ENCODE measurements at regions not wholly inside any gene's neighbourhood (a gene's known extent, or its start where the extent isn't known, plus 50 kb on each side); places are given as distances from the start of the nearest gene placed in this dataset.
"Not testable (repeated sequence)": the region's sequence is repeated elsewhere in the genome, so short reads cannot be mapped to it uniquely, and the experiment has no call there.

DNA sequence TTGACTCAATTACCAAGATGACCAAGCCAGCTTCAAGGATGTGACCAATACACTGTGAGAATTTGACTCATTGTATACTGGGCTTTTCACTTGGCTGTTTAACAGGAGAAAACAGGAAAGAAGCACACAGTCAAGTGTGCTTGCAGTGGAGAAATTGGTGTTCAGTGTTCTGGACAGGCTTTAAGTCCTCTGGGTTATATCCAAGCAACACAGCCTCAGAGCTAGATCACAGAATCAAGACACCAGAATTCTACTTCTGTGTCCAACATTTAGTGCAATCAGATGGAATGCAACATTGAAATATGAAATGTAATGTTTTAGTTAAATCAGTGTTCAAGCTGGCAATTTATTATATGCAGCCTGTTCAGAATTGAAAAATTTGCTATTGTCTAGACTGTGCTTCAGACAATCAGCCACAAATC lies 694.4 kb downstream of the LTN1 start:
- no peak for DNase-seq (ENCODE audit: low spot score)

DNA sequence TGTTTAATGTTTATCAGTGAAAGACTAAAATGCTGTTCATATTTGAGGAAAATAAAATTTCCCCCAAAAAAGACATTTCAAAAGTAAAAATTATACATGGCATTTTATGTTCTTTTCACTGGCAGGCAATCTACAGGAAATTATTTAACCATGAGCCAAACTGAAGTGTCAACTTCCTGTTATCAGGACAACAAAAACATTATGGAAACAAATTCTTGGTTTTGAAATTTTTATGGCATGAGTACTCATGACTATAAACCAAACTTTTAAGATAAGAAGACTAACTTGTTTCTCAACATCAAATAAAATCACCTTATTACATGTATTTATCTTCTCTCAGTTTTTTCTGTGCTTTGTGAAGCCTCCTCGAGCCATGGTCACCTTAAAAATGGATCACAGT lies 698.6 kb downstream of the LTN1 start:
- no peak for DNase-seq (ENCODE audit: low spot score)

DNA sequence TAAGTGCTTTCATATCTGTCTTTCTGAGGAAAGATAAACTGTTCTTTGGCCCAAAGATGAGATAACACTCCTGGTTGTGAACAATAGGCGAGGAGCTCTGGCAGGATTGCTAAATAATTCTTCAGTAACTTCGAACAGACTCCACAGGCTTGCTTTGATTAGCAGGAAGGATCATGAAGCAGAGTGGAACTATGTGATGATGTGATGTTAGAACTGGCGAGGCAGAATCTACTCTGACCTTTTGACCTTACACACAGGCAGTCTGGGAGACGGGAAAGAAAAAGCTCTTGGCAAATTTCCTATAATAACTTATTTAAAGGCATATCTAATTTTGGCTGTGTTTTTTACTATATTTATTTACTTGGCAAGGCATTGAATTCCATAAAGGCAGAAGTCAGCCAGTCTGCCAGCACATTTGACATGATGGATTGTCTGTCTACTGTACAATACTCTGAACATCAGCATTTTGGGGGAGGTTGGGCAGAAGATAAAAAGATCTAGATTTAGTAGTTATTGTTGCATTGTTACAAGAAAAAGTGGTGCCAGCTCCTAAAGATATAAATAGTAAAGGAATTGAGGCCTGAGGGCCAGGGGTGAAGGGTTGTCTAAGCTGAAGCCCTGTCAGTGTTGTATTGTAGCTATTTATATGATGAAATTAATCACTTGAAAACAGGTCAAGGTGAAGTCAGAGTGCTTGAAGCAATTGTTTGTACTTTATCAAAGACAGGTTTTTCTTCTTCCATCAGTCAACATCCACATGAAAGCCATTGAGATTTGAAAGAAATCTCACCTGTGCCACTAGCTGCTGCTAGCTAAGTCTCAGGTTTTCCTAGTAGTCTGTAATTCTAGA lies 708.8 kb downstream of the LTN1 start:
- peak; percentile 36 for DNase-seq (ENCODE audit: low spot score)

DNA sequence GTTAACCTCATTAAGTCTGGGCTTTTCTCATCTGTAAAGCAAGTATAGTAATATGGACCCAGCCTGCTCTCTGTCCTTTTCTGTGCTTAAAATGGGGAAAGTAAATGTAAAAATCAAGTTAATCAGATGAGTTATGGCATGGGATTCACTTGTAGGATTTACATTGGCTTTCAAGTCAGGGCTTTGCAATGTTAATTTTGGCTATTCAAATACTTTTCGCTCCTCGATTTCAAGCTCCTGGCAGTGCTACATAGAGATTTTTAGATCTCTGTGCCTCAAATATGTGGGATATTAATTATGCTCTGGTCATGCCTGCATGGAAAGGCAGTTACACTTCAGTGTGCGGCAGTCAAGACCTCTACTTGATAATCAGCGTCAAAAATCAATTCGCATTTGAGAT lies 709.8 kb downstream of the LTN1 start:
- no peak for DNase-seq (ENCODE audit: low spot score)

DNA sequence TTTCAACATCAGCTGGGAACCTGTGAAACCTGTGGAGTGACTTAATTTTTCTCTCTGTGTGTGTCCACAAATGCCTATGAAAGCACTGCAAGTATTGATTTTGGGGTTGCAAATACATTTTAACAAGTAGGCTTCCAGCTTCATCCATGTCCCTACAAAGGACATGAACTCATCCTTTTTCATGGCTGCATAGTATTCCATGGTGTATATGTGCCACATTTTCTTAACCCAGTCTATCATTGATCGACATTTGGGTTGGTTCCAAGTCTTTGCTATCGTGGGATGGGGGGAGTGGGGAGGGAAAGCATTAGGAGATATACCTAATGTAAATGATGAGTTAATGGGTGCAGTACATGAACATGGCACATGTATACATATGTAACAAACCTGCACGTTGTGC lies 711.3 kb downstream of the LTN1 start:
- not testable (repeated sequence) for DNase-seq (ENCODE audit: low spot score)

DNA sequence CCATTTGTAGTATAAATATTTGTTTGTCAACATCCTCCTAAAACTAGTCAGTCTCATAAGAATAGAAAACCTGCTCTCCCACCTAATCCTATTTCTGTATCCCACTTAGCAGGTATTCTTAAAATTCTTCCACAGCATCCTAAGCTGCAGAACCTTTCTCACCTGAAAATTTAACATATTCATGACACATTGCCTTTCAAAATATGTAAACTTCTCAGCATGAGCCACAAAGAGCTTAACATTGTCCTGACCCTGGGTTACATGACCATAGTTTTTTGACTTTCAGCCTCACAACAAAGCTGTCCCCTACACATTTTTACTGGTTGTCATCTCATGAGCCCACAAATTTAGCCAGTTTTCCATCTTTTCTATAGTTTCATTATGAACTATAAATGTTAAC lies 712.1 kb downstream of the LTN1 start:
- DNase-seq (ENCODE audit: low spot score), result no peak

DNA sequence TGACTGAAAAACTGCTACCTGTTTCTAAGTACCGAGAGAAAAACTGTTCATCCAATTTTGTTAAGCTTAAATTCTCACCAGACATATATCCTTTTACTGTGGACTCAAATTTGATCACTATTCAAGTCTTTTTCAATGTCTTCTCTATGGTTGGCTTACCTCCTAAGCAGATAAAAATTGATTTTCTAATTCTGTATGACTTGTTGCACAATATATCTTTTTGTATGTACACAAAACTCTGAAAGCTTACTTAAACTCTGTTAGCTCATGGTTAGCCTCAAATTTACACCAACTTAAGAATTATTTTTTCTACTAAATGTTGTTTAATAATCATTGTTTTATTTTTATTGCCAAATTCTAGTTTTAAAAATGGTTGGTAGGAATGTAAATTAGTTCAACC lies 715.4 kb downstream of the LTN1 start:
- no peak for DNase-seq (ENCODE audit: low spot score)

DNA sequence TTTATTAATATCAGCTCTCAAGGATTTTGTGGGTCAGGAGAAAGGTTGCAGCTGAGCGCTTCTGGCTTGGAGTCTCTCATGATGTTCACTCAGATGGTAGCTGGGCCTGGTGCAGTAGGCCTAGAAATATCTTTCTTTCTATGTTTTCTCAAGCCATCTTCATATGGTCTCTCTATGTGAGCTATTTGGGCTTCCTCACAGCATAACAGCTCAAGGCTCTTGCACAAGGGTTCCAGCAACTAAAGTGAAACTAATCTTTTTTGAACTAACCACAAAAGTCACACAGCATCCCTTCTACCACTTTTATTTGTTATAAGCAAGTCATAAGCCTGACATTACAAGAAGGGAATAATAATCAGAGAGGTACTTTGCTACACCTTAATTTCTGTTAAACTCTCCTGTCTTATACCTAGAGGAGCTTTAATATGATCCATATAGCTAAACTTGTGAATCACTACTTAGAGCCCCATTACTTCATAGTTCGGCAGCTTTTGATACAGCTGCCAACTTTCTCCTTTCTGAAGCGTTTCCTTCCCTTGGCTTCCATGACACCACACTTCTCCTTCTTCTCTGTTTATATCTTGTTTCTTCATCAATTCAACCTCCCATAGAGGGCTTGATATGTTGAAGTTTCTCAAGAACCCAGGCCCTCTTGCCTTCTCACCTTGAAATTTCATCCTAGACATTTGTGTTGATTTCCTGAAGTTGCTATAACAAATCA lies 720.2 kb downstream of the LTN1 start:
- no peak for DNase-seq (ENCODE audit: low spot score)

DNA sequence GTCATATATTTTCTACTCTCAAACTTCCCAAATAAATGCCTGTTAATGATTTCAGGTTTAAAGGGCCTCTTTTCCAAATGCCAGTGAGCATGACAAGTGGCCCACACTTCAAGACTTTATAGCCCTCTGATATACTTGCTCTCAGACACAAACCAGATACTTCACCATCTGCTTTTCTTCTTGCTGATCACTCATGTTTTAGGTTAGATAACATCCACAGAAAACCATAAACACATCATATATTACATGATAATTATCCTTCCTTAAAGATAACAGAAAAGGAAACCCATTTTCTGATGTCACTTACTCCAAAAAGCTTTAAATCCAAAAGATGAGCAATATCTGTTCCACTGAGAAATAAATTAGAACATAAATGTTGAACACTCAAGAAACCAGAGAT lies 723.5 kb downstream of the LTN1 start:
- DNase-seq (ENCODE audit: low spot score), result no peak

DNA sequence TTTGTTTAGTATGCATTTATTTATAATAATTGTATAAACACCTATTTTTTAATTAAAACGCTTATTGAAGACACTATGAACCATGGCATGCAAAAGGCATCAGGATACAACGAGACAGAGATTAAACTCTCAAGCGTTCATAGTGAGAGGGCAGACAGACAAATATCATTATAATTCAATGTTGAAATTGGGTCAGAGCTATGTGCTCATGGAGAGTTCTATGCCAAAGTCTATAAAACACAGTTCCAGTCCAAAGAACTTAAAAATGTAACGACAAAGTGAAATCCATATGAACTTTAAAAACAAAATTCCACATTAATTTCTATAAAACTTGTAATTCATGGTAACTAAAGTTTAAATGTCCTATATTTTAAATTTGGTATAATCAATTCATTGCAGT lies 724.0 kb downstream of the LTN1 start:
- no peak for DNase-seq (ENCODE audit: low spot score)

DNA sequence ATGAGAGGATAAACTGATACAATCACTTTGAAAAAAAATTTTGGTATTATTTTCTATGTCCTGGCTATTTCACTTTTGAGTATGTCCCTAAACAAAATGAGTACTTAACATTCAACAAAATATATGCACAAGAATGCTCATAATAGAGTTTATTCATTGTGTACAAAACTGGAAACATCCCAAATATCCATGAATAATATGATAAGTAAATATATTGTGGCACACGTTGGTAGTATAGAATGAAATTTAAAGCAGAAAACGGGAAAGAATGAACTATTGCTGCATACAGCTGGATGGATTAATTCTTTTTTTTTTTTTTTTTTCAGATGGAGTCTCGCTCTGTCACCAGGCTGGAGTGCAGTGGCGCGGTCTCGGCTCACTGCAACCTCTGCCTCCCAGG lies 725.2 kb downstream of the LTN1 start:
- DNase-seq (ENCODE audit: low spot score), result no peak

DNA sequence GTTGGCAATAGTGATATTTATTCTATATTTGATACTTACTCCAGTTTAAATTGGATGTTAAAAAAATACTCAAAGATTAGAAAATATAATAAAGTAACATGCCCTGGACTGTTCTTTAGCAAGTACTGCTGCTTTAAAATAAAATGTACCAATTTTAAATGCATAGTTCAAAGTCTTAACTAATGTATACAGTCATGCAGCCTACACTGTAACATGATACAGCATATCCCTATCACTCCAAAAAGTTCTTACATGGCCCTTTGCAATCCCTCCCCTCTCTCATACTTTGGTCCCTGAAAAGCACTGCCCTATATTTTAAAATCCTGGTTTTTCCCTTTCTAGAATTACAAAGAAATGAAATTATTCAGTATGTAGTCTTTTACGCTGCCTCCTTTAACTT lies 726.6 kb downstream of the LTN1 start:
- no peak for DNase-seq (ENCODE audit: low spot score)

DNA sequence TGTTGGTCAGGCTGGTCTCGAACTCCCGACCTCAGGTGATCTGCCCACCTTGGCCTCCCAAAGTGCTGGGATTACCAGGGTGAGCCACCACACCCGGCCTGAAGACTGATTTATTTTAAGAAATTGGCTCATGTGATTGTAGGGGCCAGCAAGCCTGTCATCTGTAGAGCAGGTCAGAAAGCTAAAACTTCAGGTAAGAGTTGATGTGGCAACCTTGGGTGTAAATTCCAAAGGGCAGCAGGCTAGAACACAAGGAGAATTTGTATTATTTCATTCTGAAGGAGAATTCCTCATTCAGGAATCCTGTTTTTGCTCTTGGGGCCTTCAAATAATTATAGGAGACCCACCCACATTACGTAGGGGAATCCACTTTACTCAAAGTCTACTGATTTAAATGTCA lies 728.7 kb downstream of the LTN1 start:
- DNase-seq (ENCODE audit: low spot score), result no peak

DNA sequence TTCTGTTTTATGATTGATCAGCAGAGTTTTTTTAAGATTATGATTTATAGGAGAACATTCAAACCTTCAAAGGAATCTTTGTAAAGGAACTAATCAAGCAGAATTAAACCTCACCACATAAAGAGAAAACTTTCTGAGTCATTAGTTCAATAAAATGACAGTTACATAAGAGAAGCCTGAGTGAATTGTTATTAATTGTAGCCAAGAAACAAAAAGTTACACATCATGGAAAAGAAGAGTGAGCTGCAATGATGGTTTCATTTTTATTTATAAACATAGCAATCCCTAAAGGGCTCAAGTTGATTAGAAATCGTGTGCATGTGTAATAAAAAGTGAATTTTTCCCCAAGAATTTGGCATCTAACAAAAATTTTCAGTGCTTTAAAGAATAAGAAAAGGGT lies 731.4 kb downstream of the LTN1 start:
- no peak for DNase-seq (ENCODE audit: low spot score)

DNA sequence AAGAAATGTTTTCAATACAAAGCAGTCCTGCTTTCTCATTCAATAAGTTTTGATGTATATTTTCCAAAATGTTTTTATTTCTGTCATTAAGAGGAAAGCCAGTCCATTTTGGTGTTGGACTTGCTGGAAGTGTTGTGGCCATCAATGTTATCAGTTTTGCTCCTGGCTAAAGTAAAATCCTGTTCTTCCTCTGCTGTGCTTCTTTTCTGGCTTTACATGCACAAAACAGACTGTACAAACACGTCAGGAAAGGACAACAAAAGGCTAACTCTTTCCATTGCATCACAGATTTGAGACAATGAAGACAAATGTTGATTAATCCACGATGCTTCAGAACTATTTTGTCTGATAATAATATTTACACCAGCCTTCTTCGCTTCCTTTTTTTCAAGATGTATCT lies 735.4 kb downstream of the LTN1 start:
- DNase-seq (ENCODE audit: low spot score), result no peak

DNA sequence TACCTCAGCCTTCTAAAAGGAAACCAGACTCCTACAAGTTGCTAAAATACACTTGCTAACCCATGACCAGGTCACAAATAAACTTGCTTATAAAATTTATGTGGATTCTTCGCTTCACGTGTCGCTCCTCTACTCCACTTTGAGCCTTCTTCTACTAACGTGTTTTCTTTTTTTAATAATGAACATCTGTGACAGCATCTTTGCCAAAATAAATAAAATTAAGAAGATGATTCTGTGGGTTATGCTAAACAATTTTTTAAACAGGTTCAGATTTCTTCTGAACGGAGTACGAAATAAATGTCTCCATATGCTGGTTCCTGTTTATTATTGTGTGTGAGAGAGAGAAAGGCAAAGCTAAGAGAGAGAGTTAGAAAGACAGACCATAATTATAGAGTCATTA lies 735.8 kb downstream of the LTN1 start:
- no peak for DNase-seq (ENCODE audit: low spot score)

DNA sequence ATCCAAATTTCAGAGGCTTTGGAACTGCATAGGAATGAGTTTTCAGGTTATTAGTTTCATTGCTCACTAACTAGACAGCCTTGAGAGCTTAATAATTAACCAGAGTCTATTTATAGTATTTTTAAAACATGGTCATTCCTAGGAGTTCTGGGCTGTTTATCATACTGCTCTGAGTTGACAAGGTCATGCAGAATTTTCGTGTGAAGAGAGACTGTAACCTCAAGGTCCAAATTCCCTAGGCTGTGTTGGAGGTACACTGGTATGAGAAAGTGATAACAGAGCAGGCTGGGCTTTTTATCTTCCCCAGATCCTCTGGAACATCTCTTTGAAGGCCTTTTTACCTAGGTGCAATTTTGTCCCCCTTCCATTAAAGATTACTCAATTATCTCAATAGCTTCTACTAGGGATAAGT lies 736.3 kb downstream of the LTN1 start:
- DNase-seq (ENCODE audit: low spot score), result peak; percentile 39

DNA sequence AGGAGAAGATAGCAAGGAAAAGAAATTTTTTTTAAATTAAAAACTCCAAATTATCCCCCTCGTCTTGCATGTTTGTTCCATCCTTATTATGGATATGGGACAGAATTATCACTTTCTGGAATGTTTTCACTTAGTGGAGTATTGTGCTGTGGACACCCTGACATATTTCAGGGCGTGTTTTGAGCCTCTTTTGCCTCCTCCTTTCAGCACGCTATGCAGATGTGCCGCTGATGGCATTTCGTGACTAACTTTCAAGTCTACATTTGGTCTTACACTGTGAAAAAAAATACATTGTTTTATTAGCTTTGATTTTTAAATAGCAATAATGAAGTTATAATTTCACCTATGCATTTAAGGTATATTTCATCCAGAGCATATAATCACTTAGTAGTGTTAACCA lies 738.7 kb downstream of the LTN1 start:
- DNase-seq (ENCODE audit: low spot score), result no peak

DNA sequence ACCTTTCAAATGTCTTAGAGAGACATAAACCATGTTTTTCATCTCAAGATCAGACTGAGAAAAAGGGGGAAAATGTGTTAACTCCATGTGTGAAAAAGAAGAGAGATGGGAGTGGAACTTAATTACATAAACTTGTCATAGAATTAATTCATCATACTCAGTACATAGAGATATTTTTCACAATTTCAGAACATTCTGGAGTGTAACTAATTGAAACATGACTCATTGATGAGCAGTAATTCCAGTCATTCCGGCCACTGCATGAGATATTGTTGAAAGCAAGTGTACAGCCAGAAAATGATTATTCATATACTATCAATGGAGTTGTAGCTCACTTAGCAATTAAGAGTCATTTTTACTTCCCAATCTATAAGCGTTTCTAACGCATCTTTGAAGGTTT lies 739.3 kb downstream of the LTN1 start:
- DNase-seq (ENCODE audit: low spot score), result no peak

DNA sequence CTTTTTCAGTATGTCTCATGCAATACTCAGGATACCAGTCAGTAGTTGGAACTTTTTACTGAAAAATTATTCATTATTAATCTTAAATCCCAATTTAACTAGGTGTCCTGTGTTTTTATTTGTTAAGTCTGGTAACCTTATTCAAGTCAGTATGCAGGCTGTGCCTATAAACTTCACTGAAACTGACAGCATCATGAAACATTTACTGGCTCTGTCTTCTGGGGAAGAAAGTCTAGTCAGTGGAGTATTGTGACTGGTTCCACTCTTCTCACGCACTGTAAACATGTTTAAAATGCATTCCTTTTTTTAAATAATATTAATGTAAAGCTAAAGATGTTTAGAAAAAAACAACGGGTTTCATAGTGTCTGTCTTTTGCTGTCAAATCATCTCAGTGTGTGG lies 739.7 kb downstream of the LTN1 start:
- no peak for DNase-seq (ENCODE audit: low spot score)

DNA sequence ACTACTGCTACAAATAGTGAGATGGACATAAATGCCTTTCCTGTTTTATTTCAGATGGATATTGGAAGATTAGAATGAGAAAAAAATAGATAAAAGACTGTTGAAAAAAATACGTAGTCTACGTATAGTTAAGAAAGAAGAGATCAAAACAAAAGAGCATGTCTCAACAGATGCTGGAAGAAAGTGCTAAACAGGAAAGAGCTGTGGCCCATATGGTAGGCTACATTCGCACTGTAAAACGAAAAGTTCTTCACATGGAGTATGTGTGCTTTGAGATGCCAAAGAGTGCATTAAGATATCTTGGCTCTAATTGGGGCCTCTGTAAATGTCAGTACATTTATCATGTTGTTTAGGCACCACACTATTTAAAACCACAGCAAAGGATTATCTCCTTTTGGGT lies 741.7 kb downstream of the LTN1 start:
- DNase-seq (ENCODE audit: low spot score), result no peak

DNA sequence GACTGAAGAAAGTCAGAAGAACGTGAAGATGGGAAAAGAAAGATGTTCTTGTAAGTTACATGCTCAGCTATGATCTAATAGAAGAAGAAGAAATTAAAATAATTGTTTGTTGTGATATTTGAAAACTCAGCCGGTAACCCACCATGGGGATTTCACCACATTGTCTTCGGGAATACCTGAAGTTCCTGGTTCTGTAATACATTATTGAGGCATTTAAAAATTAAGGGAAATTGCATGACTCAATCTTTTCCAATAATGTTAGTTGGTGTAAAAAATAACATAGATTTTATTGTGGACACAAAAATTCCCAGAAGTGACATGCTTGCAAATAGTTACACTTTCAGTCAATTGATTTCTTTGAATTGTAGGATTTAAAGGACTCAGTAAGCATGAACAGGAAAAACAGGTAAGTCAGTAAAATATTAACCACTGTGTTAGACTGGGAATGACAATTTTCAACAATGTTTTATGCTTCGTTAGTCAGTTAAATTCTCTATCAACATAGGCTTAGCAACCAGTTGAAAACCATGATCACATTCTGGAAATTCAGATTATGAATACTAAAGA lies 745.1 kb downstream of the LTN1 start:
- no peak for DNase-seq (ENCODE audit: low spot score)

DNA sequence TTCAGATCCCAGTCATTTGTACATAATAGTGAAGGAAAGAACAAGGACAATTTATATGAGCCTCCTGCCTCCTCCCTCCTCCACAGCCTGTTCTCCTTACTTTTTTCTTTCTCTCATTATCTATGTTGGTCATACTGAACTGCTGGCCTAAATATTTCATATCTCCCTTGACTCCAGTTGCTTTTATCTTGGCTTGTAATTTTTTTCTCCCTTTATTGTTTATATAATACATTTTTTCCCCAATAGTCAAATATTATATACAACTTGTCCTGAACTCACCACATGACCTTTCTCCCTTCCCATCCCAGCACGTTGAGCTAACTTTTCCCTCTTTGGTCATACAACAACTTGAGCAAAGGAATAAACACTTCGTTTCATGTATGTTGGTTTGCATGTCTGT lies 752.1 kb downstream of the LTN1 start:
- no peak for DNase-seq (ENCODE audit: low spot score)

Measured in mucosa of gallbladder (tissue), 1 donor.